Aorta (tissue), 5 donors: ENCODE measurements at regions not wholly inside any gene's neighbourhood (a gene's known extent, or its start where the extent isn't known, plus 50 kb on each side); places are given as distances from the start of the nearest gene placed in this dataset.

Experiments
- ATAC-seq: fragments of 200-7000 bp; cut with Tn5 transposase; one replicate; pipeline ENCODE4 v1.9.1; 2022; ENCODE audit warnings: moderate library complexity; ENCODE audit not compliant: low FRiP score
- DNase-seq, 2 donors: peaks; one replicate each; pipeline ENCODE4 v3.0.0-alpha.2; 2020
- H3K27ac ChIP-seq, 2 donors: one replicate each; pipeline ENCODE4 v1.5.1; 2013; ENCODE audit warnings: low read length in 2 of 2, mild to moderate bottlenecking in 2 of 2, moderate library complexity in 2 of 2, control low read depth in 1 of 2, inconsistent platforms in 1 of 2, low read depth in 1 of 2
- H3K27me3 ChIP-seq, 2 donors: one replicate each; pipeline ENCODE4 v1.6.1; 2013; ENCODE audit warnings: control low read depth in 1 of 2, low read length in 1 of 2, mild to moderate bottlenecking in 1 of 2, moderate library complexity in 1 of 2; ENCODE audit not compliant: insufficient read depth in 2 of 2, control insufficient read depth in 1 of 2
- H3K36me3 ChIP-seq, 2 donors: one replicate each; pipeline ENCODE4 v1.6.1; 2013; ENCODE audit warnings: control low read depth in 1 of 2, low read length in 1 of 2, mild to moderate bottlenecking in 1 of 2; ENCODE audit not compliant: insufficient read depth in 2 of 2, control insufficient read depth in 1 of 2
- H3K4me1 ChIP-seq, 2 donors: one replicate each; pipeline ENCODE4 v1.6.1; 2013; ENCODE audit warnings: low read length in 2 of 2, control low read depth in 1 of 2, mild to moderate bottlenecking in 1 of 2, moderate library complexity in 1 of 2; ENCODE audit not compliant: insufficient read depth in 2 of 2, control insufficient read depth in 1 of 2
- H3K4me3 ChIP-seq, 2 donors: one replicate each; pipeline ENCODE4 v1.5.1; 2013; ENCODE audit warnings: low read length in 2 of 2, control low read depth in 1 of 2, mild to moderate bottlenecking in 1 of 2
- H3K9me3 ChIP-seq: one replicate; pipeline ENCODE4 v1.6.1; 2013; ENCODE audit warnings: mild to moderate bottlenecking, low read length; ENCODE audit not compliant: control insufficient read depth
- WGBS, 2 donors: extraction: QIAGEN DNeasy Blood & Tissue Kit; methylation state at CpG; one replicate each; pipeline ENCODE4 v1.1.7; 2013; 5-methylcytosine and 5-hydroxymethylcytosine counted together
- intact Hi-C, 2 donors: fragments of 100-400 bp; cut with DNase I; formaldehyde crosslinking; loops; one replicate each; pipeline versions ENCODE4 v1.14.2 to v1.15.0; 2022
- donor health status: healthy with polysubstance abuse.
- donor health status: Bipolar disorder and iron deficiency.
- donor health status: DM: no; HTN: no; CAD: no.
- donor health status: DM: no; HTN: no; CAD: no.
- donor health status: DM: yes; HTN: yes; CAD: no.

DNA sequence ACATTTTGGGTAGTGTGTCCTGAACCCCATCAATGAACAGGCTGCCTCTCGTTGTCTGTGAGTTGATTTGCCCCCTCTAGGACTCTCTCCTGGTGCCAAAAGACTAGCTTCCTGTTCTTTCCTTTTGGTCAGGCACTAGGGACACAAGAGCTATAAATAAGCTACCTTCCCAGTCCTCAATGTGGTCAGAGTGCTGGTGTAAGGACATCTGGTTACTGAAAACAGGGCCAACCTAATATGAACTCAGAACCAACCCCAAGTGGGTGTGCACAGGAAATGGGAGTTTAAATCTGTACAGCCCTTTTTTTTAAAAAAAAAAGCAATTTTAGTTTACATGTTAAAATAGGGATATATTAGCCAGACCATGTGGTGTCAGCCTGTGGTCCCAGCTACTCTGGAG, 129.2 kb downstream of the ZIC5 start:
- WGBS, 2 donors: 31 to 33% methylated on average over 1 of the region's 1 CpG
- H3K36me3 ChIP-seq: no peaks in the 10 kb centered on the region
- H3K9me3 ChIP-seq: no peaks in the 10 kb centered on the region
- H3K27ac ChIP-seq: no peak overlapping the region
- H3K27me3 ChIP-seq: no peaks in the 10 kb centered on the region
- intact Hi-C loops: no loop called here
- DNase-seq (no peak), ATAC-seq (no peak)
- no peak overlapping the region for H3K4me3 ChIP-seq
- H3K4me1 ChIP-seq: no peaks in the 10 kb centered on the region

DNA sequence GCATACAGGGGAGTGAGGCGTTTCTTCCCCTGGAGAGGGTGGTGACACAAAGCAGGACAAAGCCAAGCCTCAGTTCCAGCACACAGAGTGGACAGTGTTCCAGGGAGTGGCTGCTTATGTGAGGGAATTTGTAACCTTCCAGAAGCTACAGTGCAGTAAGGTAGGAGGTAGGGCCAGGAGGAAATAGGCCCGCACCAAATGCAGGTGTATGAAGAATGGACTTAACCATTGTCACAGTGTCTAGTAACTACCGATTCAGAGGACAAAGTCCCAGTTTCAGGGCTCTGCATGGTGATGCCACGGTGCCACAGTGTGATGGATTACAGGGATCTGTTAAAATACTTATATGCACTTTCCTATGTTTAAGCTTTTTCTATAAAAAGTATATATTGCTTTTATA, 135.3 kb downstream of the ZIC5 start:
- Histone ChIP-seq H3K27ac (no peak overlapping the region), H3K4me1 (no peaks in the 10 kb centered on the region), H3K4me3 (no peak overlapping the region), H3K27me3 (no peaks in the 10 kb centered on the region), H3K9me3 (no peaks in the 10 kb centered on the region), H3K36me3 (no peaks in the 10 kb centered on the region)
- ATAC-seq (no peak), DNase-seq (no peak)
- 77 to 80% methylated on average over 4 of the region's 4 CpGs for WGBS, 2 donors
- intact Hi-C loops: no loop called here

- Histone ChIP-seq H3K27me3 (no peaks in the 10 kb centered on the region), H3K36me3 (no peaks in the 10 kb centered on the region), H3K4me3 (no peak overlapping the region), H3K9me3 (no peaks in the 10 kb centered on the region), H3K27ac (no peak overlapping the region), H3K4me1 (no peaks in the 10 kb centered on the region)
- intact Hi-C loops: no loop called here
- no peak for DNase-seq
- 33 to 58% methylated on average over 1 of the region's 1 CpG for WGBS, 2 donors
- peak; percentile 16 for ATAC-seq
Observed at GRCh38 chr13:99835442-99835841, 136.1 kb downstream of the ZIC5 start.

GRCh38 chr13:99834246-99834645, 137.3 kb downstream of the ZIC5 start:
- ATAC-seq (no peak), DNase-seq (no peak)
- no peaks in the 10 kb centered on the region for H3K36me3 ChIP-seq
- no peaks in the 10 kb centered on the region for H3K27me3 ChIP-seq
- no peaks in the 10 kb centered on the region for H3K4me1 ChIP-seq
- H3K27ac ChIP-seq: no peak overlapping the region
- WGBS, 2 donors: 71 to 76% methylated on average over 3 of the region's 3 CpGs
- H3K9me3 ChIP-seq: no peaks in the 10 kb centered on the region
- no peak overlapping the region for H3K4me3 ChIP-seq
- intact Hi-C loops: no loop called here

DNA sequence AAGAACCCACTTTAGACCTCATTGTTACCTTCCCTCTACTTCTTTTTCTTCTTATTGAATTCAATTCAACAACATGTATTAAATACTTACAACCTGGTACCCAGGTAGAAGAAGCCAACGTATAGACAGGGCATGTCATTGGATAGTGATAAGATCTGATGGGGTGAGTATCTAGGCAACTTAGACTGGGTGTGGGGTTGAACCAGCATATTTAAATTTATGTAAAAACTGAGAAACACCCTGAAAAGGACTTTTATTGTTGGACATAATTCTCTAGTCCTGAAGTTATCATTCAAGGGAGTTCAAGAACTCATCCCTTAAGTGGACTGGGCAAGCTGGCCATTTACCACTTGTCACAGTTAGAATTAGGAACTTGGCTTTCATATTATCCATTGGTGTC, 139.2 kb downstream of the ZIC5 start:
- Histone ChIP-seq H3K4me1 (no peaks in the 10 kb centered on the region), H3K27me3 (no peaks in the 10 kb centered on the region), H3K9me3 (no peaks in the 10 kb centered on the region), H3K36me3 (no peaks in the 10 kb centered on the region), H3K4me3 (no peak overlapping the region), H3K27ac (no peak overlapping the region)
- WGBS, 2 donors: 90 to 94% methylated on average over 1 of the region's 1 CpG
- no peak for DNase-seq
- no peak for ATAC-seq
- intact Hi-C loops: no loop called here

DNA sequence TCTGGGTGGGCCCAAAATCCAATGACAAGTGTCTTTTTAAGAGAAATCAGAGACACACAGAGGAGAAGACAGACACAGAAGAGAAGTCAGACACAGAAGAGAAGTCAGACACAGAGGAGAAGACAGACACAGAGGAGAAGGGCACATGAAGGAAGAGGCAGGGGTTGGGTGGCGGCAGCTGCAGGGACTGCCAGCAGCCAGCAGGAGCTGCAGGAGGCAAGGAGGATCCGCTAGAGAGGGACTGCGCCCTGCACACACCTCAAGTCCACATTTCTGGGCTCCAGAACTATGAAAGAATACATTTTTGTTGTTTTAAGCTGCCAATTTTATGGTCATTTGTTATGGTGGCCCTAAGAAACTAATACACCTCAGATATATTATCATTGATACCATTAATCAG, 140.6 kb downstream of the ZIC5 start:
- Histone ChIP-seq H3K9me3 (no peaks in the 10 kb centered on the region), H3K27ac (no peak overlapping the region), H3K4me3 (no peak overlapping the region), H3K4me1 (no peaks in the 10 kb centered on the region), H3K36me3 (no peaks in the 10 kb centered on the region), H3K27me3 (no peaks in the 10 kb centered on the region)
- WGBS, 2 donors: 89 to 93% methylated on average over 3 of the region's 3 CpGs
- DNase-seq (no peak), ATAC-seq (no peak)
- intact Hi-C loops: no loop called here

- H3K27me3 ChIP-seq: no peaks in the 10 kb centered on the region
- H3K27ac ChIP-seq: no peak overlapping the region
- intact Hi-C loops: no loop called here
- ATAC-seq: no peak
- H3K4me3 ChIP-seq: no peak overlapping the region
- 91 to 93% methylated on average over 12 of the region's 12 CpGs for WGBS, 2 donors
- DNase-seq: no peak
- no peaks in the 10 kb centered on the region for H3K4me1 ChIP-seq
- H3K9me3 ChIP-seq: no peaks in the 10 kb centered on the region
- H3K36me3 ChIP-seq: no peaks in the 10 kb centered on the region
Observed at GRCh38 chr13:99829593-99830239, 141.9 kb downstream of the ZIC5 start.

DNA sequence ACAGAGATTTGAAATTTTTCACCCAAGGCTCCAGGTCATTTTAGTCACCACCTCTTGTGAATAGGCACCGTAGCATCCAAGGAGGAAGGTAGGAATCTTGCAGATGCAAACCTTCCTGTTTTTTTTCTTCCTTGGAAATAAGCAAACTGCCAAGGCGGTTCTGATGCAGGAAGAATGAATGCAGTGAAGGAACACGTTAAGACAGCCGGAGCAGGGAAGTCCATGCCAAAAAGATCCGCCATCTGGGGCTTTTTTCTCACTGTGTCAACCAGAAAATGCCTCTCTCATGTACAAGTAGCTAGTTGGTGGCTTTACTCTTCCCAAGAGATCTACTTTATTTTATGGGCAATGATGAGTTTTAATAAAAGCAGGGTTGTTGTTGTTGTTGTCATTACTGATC, 142.4 kb downstream of the ZIC5 start:
- no peak for ATAC-seq
- intact Hi-C loops: no loop called here

DNA sequence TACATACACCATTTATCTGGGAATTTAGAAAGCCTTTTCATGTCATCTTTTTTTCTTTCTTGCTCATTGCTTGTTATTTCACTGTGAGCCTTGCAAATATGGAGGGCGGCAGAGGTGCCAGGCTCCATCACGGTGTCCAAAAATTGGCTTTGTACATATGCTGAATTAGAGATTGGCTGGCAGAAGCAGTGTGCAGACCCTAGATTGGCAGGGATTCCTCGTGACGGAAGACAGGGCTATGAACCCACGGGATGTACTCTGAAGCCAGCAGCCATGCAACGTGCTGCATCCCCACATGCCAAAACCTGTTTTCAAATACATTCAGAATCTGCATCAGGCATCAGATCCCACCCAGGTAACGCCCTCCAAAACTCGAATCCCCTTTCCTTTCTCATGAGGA, 142.8 kb downstream of the ZIC5 start:
- Histone ChIP-seq H3K4me1 (no peaks in the 10 kb centered on the region), H3K36me3 (no peaks in the 10 kb centered on the region), H3K9me3 (no peaks in the 10 kb centered on the region), H3K4me3 (no peak overlapping the region), H3K27me3 (no peaks in the 10 kb centered on the region), H3K27ac (no peak overlapping the region)
- WGBS, 2 donors: 83 to 86% methylated on average over 8 of the region's 8 CpGs
- ATAC-seq (no peak), DNase-seq (no peak)
- intact Hi-C loops: no loop called here

More for the DNA sequence above, 142.4 kb downstream of the ZIC5 start:
- Histone ChIP-seq H3K27ac (no peak overlapping the region), H3K4me1 (no peaks in the 10 kb centered on the region), H3K9me3 (no peaks in the 10 kb centered on the region), H3K36me3 (no peaks in the 10 kb centered on the region), H3K4me3 (no peak overlapping the region), H3K27me3 (no peaks in the 10 kb centered on the region)
- no peak for DNase-seq
- 73 to 79% methylated on average over 5 of the region's 5 CpGs for WGBS, 2 donors
